ENCODE measurements at regions not wholly inside any gene's neighbourhood (a gene's known extent, or its start where the extent isn't known, plus 50 kb on each side); places are given as distances from the start of the nearest gene placed in this dataset.

DNA sequence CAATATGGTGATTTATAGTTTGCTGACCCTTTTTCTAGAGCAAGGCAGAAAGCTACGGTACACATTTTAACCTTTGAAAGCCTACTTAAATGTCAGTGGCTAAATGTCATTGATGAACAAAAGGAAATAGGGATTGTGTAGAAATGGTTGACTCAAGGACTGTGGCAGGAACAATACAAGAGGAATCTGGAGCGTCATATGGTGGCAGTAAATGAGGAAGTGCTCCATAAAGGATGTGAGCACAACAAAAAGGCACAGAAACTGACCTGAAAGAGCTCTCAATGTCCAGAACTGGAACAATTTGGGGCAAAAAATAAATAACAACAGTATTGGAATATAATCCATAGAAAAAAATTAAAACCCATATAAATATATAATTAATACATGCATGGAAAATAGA is 443.9 kb upstream of the VRK2 start:
- in situ Hi-C loops (cut with MboI; ENCODE audit: low sequenced_read_pairs, unreplicated experiment), result no loop called here
- DNase-seq (ENCODE audit: low spot score), result no peak
- TF ChIP-seq, protein P1, sequence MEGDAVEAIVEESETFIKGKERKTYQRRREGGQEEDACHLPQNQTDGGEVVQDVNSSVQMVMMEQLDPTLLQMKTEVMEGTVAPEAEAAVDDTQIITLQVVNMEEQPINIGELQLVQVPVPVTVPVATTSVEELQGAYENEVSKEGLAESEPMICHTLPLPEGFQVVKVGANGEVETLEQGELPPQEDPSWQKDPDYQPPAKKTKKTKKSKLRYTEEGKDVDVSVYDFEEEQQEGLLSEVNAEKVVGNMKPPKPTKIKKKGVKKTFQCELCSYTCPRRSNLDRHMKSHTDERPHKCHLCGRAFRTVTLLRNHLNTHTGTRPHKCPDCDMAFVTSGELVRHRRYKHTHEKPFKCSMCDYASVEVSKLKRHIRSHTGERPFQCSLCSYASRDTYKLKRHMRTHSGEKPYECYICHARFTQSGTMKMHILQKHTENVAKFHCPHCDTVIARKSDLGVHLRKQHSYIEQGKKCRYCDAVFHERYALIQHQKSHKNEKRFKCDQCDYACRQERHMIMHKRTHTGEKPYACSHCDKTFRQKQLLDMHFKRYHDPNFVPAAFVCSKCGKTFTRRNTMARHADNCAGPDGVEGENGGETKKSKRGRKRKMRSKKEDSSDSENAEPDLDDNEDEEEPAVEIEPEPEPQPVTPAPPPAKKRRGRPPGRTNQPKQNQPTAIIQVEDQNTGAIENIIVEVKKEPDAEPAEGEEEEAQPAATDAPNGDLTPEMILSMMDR (IDR thresholded peaks at IDR 0.05; ENCODE audit: borderline replicate concordance, control extremely low read depth, extremely low read depth, insufficient read depth, missing control alignments), result no peak

DNA sequence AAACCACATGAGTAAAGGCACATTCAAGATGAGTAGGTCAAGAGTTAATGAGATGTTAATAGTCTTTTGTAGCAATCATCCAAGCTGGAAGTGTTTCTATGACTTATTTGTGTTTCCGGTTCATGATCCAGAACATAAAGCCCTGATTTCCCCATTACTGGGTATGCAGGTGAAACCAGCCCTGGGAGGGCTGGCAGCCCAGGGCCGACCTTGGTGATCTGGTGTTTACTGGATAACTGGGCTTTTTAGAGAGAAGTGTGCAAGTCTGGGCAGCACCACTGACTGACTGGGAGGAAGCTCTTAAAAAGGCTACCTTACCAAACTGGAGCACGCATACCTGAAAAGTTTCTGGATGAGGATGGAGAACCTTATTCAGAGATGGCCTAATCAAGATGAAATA is 431.6 kb upstream of the VRK2 start:
- TF ChIP-seq, protein P1 (IDR thresholded peaks at IDR 0.05; ENCODE audit: borderline replicate concordance, control extremely low read depth, extremely low read depth, insufficient read depth, missing control alignments), result no peak
- in situ Hi-C loops (cut with MboI; ENCODE audit: low sequenced_read_pairs, unreplicated experiment), result no loop called here
- no peak for DNase-seq (ENCODE audit: low spot score)

DNA sequence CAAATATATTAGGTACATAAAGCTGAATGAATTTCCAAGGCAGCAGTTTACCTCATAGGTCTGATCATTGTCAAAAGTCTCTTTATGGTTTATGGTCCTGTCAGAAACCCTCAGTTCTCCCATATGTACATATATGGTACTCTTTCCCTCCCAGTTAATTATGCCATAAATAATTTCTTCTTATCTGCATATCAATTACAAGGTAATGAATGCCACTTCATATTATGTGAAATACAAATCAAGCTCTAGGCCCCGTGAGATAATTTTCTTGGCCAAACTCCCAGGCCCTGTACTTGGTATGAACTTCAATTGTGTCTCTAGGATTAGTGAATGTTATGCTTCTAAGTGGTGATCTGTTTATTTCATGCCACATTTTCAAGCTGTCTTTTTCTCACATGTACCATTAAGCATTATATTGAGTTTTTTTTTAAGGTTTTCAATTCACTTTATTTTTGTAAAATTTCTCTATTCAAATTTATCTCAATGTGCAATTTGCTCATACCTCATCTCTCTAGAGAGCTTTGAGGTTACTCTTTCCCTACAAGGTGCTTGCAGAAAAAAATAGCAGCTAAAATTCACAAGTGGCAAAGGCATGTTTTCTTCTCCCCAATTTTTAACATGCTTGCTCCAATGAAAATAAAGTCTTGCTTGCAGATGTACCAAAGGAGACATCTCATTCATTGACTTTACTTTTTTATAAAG is 430.6 kb upstream of the VRK2 start:
- no peak for DNase-seq (ENCODE audit: low spot score)
- in situ Hi-C loops (cut with MboI; ENCODE audit: low sequenced_read_pairs, unreplicated experiment), result no loop called here
- TF ChIP-seq, protein P1 (IDR thresholded peaks at IDR 0.05; ENCODE audit: borderline replicate concordance, control extremely low read depth, extremely low read depth, insufficient read depth, missing control alignments), result no peak

DNA sequence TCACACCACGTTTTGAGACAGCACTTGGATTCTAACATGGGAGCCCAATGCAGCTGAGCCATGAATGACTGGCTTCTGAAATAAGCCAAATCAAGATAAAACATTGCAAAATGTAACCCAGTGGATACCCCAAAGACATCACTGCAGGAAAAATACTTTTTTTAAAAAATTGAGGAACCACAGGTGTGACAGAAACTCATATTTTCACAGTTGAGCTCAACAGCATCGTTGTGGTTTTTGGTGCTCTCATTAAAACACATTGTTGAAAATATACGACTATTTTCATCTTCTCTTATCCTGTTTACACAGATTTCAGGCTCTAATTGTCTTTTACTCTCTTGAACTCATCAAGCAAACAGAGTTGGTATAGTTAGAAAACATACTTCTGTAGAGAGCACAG is 429.3 kb upstream of the VRK2 start:
- in situ Hi-C loops (cut with MboI; ENCODE audit: low sequenced_read_pairs, unreplicated experiment), result no loop called here
- DNase-seq (ENCODE audit: low spot score), result no peak
- TF ChIP-seq, protein P1 (IDR thresholded peaks at IDR 0.05; ENCODE audit: borderline replicate concordance, control extremely low read depth, extremely low read depth, insufficient read depth, missing control alignments), result no peak

DNA sequence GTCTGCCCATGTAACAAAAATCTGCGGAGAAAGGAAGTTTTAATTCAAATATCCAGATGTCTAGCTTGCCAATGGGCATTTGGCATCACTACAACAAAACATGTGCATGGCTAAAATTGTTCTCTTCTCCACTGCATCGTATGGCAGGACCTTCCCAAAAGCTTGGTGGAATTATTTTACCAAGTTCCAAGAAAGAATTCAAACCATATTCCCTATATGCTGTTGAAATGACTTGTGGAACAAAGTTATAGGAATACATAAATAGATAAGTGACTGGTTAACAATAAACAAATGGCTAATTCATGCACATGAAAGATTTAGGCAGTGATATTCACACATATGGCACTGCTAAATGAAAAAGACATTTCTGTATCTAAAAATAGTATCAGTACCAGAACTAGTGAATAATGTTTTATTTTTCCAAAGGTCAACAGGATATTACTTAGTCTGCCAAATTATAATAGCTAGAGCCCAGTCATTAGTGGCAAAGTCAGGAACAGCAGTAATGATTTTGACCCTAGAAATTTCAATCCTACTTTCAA is 425.4 kb upstream of the VRK2 start:
- DNase-seq (ENCODE audit: low spot score), result no peak
- in situ Hi-C loops (cut with MboI; ENCODE audit: low sequenced_read_pairs, unreplicated experiment), result no loop called here
- TF ChIP-seq, protein P1 (IDR thresholded peaks at IDR 0.05; ENCODE audit: borderline replicate concordance, control extremely low read depth, extremely low read depth, insufficient read depth, missing control alignments), result no peak

DNA sequence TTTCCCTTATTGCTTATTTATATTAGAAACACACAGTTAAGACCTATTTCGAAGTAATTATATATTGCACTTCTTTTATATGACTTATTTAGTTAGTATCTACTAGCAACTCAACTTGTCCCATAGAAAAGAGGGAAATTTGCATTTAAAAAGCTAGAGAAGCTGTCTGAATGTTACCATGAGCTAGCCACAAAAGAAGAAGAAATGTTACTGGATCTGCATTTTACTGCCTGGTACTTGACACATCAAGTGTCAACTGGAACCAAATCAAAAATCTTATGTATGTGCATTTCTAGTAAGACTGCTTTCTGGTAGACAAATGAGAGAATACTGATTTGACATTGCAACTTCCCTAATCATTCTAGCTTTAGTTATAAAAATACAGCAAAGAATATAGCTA is 424.6 kb upstream of the VRK2 start:
- no peak for DNase-seq (ENCODE audit: low spot score)
- in situ Hi-C loops (cut with MboI; ENCODE audit: low sequenced_read_pairs, unreplicated experiment), result no loop called here
- TF ChIP-seq, protein P1 (IDR thresholded peaks at IDR 0.05; ENCODE audit: borderline replicate concordance, control extremely low read depth, extremely low read depth, insufficient read depth, missing control alignments), result no peak

All from GM13976 (cell line).